ENCODE measurements at regions not wholly inside any gene's neighbourhood (a gene's known extent, or its start where the extent isn't known, plus 50 kb on each side); places are given as distances from the start of the nearest gene placed in this dataset.
A peak's percentile ranks its signal among the peaks of the same experiment; 100 is the strongest.

DNA sequence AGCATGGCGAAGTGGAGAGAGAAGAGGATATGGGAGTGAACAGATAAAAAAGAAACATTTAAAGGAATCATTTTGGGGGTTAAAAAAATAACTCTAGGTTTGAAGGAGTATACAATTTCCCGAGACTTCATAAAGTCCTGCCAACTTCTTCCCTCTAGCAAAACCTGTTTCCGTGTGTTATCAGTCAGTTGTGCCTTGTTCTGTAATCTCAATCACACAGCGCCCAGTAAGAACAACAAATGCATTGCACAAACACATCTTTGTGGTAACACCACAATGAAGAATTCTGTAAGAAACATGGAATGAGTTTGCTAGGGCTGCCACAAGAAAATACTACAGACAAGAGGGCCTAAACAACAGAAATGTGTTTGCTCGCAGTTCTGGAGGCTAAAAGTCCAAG lies 144.7 kb upstream of the FUT8 start:
- DNase-seq (ENCODE audit: low read depth in 2 of 2), result peak in 1 of 2 donors; percentile 52
- no peak overlapping the region for H3K4me3 ChIP-seq (replicated peaks in 1 of 2; ENCODE audit: low read depth in 2 of 2, low read length in 2 of 2)
- TF ChIP-seq, protein P1, sequence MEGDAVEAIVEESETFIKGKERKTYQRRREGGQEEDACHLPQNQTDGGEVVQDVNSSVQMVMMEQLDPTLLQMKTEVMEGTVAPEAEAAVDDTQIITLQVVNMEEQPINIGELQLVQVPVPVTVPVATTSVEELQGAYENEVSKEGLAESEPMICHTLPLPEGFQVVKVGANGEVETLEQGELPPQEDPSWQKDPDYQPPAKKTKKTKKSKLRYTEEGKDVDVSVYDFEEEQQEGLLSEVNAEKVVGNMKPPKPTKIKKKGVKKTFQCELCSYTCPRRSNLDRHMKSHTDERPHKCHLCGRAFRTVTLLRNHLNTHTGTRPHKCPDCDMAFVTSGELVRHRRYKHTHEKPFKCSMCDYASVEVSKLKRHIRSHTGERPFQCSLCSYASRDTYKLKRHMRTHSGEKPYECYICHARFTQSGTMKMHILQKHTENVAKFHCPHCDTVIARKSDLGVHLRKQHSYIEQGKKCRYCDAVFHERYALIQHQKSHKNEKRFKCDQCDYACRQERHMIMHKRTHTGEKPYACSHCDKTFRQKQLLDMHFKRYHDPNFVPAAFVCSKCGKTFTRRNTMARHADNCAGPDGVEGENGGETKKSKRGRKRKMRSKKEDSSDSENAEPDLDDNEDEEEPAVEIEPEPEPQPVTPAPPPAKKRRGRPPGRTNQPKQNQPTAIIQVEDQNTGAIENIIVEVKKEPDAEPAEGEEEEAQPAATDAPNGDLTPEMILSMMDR (IDR thresholded peaks at IDR 0.05; ENCODE audit: low read depth, low read length), result no peak

DNA sequence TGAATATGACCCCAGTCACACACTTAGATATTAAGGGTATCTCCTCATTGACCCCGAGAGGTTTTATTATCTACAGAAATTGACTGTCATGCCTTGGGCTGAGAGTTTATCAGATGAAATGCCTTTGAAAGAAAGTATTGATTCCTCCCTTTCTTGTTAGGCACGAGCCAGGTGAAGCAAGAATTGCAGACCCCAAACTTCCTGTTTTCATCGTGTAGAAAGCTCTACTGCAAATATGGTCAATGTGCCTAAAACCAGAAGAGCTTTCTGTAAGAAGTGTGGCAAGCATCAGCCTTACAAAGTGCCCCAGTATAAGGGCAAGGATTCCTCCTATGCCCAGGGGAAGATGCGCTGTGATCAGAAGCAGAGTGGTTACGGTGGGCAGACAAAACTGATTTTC lies 143.9 kb upstream of the FUT8 start:
- no peak overlapping the region for H3K4me3 ChIP-seq (replicated peaks in 1 of 2; ENCODE audit: low read depth in 2 of 2, low read length in 2 of 2)
- TF ChIP-seq, protein P1 (IDR thresholded peaks at IDR 0.05; ENCODE audit: low read depth, low read length), result no peak
- no peak for DNase-seq (ENCODE audit: low read depth in 2 of 2)

DNA sequence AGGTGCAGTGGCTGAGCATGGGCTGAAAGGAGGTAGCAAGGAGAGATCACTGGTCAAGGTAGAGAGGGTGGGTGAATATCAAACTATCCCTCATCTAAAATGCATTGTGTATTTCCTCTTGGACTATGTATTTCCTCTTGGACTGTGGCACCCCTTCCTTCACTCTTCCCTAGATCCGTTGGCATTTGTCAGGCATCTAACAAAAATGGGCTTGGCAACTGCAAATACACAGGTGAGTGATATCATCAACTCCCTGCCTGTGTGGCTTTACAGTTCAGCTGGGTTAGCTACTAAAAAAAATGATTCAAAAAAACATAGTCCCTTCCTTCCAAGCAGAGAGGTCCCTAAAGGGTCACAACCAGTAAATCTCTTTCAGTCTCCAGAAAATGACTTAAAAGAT lies 142.8 kb upstream of the FUT8 start:
- TF ChIP-seq, protein P1 (IDR thresholded peaks at IDR 0.05; ENCODE audit: low read depth, low read length), result no peak
- no peak for DNase-seq (ENCODE audit: low read depth in 2 of 2)
- H3K4me3 ChIP-seq (replicated peaks in 1 of 2; ENCODE audit: low read depth in 2 of 2, low read length in 2 of 2), result no peak overlapping the region

DNA sequence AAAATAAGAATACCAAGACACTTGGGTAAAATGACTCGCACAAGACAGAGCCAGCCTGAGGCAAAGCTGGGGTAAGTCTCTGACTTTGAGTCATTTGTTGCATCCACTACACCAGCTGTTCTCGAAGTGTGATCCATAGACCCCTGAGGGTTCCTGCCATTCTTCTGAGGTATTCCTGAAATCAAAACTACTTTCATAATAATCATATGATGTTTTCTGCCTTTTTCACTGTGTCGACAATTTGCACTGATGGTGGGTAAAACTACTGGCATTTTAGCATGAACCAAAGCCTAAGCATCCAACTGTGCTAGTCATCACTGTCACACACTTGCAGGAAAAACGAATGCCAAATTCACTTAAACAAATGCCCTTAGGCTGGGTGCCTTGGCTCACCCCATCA lies 135.5 kb upstream of the FUT8 start:
- no peak overlapping the region for H3K4me3 ChIP-seq (replicated peaks in 1 of 2; ENCODE audit: low read depth in 2 of 2, low read length in 2 of 2)
- no peak for DNase-seq (ENCODE audit: low read depth in 2 of 2)
- TF ChIP-seq, protein P1 (IDR thresholded peaks at IDR 0.05; ENCODE audit: low read depth, low read length), result no peak

DNA sequence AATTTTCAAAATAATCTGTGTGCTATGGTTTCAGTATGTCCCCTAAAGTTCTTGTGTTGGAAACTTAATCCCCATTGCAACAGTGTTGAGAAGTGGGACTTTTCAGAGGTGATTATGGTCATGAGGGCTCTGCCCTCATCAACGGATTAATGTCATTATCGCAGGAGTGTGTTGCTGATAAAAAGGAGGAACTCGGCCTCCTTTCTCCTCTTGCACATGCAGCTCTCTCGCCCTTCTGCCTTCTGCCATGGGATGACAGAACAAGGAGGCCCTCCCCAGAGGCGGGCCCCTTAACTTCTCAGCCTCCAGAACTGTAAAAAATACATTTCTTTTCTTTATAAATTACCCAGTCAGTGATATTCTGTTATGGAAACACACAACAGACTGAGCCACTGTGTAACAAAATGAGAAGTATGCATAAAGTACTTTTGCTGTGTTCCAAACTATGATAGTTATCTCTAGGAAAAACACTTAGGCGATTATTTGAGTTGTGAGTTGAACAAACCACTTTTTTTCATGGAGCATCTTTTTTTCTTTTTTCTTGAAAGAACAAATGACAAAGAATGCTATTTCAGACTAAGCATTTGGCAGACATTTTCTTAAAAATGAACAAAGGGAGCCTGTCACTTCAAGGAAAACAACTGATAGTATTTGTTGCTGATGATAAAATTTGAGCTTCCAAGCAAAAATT lies 134.8 kb upstream of the FUT8 start:
- H3K4me3 ChIP-seq (replicated peaks in 1 of 2; ENCODE audit: low read depth in 2 of 2, low read length in 2 of 2), result no peak overlapping the region
- TF ChIP-seq, protein P1 (IDR thresholded peaks at IDR 0.05; ENCODE audit: low read depth, low read length), result no peak
- DNase-seq (ENCODE audit: low read depth in 2 of 2), result no peak

DNA sequence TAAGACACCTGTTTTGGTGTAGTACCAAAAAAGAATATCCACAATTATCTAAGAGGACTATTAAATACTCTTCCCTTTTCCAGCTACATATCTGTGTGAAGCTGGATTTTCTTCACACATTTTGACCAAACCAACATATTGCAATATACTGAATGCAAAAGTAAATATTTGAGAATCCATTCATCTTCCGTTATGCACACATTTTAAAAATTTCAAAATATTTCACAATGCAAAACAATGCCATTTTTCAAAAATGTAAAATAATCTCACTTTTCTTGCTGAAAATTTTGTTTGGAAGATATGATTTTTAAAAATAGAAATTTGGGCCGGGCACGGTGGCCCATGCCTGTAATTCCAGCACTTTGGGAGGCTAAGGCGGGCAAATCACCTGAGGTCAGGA lies 133.9 kb upstream of the FUT8 start:
- TF ChIP-seq, protein P1 (IDR thresholded peaks at IDR 0.05; ENCODE audit: low read depth, low read length), result no peak
- DNase-seq (ENCODE audit: low read depth in 2 of 2), result no peak
- H3K4me3 ChIP-seq (replicated peaks in 1 of 2; ENCODE audit: low read depth in 2 of 2, low read length in 2 of 2), result no peak overlapping the region

DNA sequence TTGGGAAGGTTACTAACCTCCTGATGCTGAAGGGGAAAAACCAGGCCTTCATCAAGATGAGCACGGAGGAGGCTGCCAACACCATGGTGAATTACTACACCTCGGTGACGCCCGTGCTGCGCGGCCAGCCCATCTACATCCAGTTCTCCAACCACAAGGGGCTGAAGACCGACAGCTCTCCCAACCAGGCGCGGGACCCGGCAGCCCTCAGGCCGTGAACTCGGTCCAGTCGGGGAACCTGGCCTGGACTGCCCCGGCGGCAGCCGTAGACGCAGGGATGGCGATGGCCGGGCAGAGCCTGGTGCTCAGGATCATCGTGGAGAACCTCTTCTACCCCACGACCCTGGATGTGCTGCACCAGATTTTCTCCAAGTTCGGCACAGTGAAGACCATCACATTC lies 133.0 kb upstream of the FUT8 start:
- DNase-seq (ENCODE audit: low read depth in 2 of 2), result no peak
- no peak overlapping the region for H3K4me3 ChIP-seq (replicated peaks in 1 of 2; ENCODE audit: low read depth in 2 of 2, low read length in 2 of 2)
- TF ChIP-seq, protein P1 (IDR thresholded peaks at IDR 0.05; ENCODE audit: low read depth, low read length), result no peak

All from cardiac fibroblast (primary cell).